ENCODE measurements at regions not wholly inside any gene's neighbourhood (a gene's known extent, or its start where the extent isn't known, plus 50 kb on each side); places are given as distances from the start of the nearest gene placed in this dataset.

DNA sequence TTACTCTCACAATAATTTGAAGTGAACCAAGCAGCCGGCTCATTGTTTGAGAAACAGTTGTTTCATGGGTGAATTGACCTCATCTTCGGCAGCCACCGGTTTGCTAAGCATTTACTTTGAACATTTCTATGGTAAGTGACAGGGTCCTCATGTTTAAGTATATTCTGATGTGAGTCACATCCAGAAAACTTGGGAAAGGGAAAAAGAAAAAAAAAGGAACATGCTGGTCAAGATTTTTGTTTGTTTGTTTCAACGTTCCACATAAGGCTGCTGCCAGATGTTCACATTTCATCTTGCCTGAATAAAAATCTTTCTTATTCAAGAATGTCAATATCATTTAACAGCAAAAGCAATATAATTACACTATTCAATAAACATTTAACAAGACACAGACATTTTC is 55.0 kb upstream of the EXOC2 start:
- TF ChIP-seq NRF1 (conservative IDR thresholded peaks at IDR 0.05; ENCODE audit: low read depth, low read length) = no peak
- TF ChIP-seq CREM (IDR thresholded peaks at IDR 0.05; ENCODE audit: low read depth) = no peak
- no peak for TF ChIP-seq JUNB (IDR thresholded peaks at IDR 0.05)
- no peak for TF ChIP-seq RAD21 (IDR thresholded peaks at IDR 0.05; ENCODE audit: insufficient read depth, low read depth, low read length)
- TF ChIP-seq, protein P1, sequence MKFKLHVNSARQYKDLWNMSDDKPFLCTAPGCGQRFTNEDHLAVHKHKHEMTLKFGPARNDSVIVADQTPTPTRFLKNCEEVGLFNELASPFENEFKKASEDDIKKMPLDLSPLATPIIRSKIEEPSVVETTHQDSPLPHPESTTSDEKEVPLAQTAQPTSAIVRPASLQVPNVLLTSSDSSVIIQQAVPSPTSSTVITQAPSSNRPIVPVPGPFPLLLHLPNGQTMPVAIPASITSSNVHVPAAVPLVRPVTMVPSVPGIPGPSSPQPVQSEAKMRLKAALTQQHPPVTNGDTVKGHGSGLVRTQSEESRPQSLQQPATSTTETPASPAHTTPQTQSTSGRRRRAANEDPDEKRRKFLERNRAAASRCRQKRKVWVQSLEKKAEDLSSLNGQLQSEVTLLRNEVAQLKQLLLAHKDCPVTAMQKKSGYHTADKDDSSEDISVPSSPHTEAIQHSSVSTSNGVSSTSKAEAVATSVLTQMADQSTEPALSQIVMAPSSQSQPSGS (IDR thresholded peaks at IDR 0.05; ENCODE audit: low read length) = no peak
- TF ChIP-seq ESRRA (IDR thresholded peaks at IDR 0.05; ENCODE audit: low read length) = no peak
- TF ChIP-seq POLR2A (IDR thresholded peaks at IDR 0.05; ENCODE audit: low read depth, low read length) = no peak
- TF ChIP-seq SMC3 (IDR thresholded peaks at IDR 0.05; ENCODE audit: borderline replicate concordance, low read length) = no peak
- TF ChIP-seq NR2F1 (conservative IDR thresholded peaks at IDR 0.05) = no peak
- no peak for TF ChIP-seq CHD4 (IDR thresholded peaks at IDR 0.05)
- TF ChIP-seq, protein P2, sequence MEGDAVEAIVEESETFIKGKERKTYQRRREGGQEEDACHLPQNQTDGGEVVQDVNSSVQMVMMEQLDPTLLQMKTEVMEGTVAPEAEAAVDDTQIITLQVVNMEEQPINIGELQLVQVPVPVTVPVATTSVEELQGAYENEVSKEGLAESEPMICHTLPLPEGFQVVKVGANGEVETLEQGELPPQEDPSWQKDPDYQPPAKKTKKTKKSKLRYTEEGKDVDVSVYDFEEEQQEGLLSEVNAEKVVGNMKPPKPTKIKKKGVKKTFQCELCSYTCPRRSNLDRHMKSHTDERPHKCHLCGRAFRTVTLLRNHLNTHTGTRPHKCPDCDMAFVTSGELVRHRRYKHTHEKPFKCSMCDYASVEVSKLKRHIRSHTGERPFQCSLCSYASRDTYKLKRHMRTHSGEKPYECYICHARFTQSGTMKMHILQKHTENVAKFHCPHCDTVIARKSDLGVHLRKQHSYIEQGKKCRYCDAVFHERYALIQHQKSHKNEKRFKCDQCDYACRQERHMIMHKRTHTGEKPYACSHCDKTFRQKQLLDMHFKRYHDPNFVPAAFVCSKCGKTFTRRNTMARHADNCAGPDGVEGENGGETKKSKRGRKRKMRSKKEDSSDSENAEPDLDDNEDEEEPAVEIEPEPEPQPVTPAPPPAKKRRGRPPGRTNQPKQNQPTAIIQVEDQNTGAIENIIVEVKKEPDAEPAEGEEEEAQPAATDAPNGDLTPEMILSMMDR (IDR thresholded peaks at IDR 0.05 in 2 of 3, conservative IDR thresholded peaks at IDR 0.05 in 1 of 3; ENCODE audit: control insufficient read depth in 2 of 3, extremely low read depth in 1 of 3, insufficient read depth in 1 of 3, low read depth in 3 of 3, low read length in 3 of 3) = no peak
- TF ChIP-seq, protein P3, sequence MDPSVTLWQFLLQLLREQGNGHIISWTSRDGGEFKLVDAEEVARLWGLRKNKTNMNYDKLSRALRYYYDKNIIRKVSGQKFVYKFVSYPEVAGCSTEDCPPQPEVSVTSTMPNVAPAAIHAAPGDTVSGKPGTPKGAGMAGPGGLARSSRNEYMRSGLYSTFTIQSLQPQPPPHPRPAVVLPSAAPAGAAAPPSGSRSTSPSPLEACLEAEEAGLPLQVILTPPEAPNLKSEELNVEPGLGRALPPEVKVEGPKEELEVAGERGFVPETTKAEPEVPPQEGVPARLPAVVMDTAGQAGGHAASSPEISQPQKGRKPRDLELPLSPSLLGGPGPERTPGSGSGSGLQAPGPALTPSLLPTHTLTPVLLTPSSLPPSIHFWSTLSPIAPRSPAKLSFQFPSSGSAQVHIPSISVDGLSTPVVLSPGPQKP (IDR thresholded peaks at IDR 0.05; ENCODE audit: low read depth, low read length) = no peak

Data from GM12878 (cell line).